Gastroesophageal sphincter (tissue), 4 donors: ENCODE measurements at regions not wholly inside any gene's neighbourhood (a gene's known extent, or its start where the extent isn't known, plus 50 kb on each side); places are given as distances from the start of the nearest gene placed in this dataset.

Source experiments
- ATAC-seq: fragments of 150-250 bp; one replicate; pipeline ENCODE4 v1.9.1; 2016; ENCODE audit warnings: mild to moderate bottlenecking, moderate library complexity
- H3K27ac ChIP-seq, 4 donors: fragments of 200-600 bp; sonication (generic) in 3 of 4; 1 replicate in 3 of 4; 2 replicates in 1 of 4; pipeline ENCODE4 v1.5.1; 2016 to 2019
- H3K27me3 ChIP-seq: fragments of 200-600 bp; sonication (generic); one replicate; pipeline ENCODE4 v1.5.1; 2019
- H3K36me3 ChIP-seq, 2 donors: fragments of 200-600 bp; sonication (generic); one replicate each; pipeline ENCODE4 v1.5.1; 2019; ENCODE audit warnings: control low read depth in 1 of 2
- H3K4me1 ChIP-seq, 3 donors: fragments of 200-600 bp; sonication (generic); 1 replicate in 2 of 3; 2 replicates in 1 of 3; pipeline ENCODE4 v1.5.1; 2016 to 2019; ENCODE audit warnings: control low read depth in 2 of 3
- H3K4me3 ChIP-seq, 2 donors: fragments of 200-600 bp; sonication (generic); one replicate each; pipeline ENCODE4 v1.5.1; 2019; ENCODE audit warnings: mild to moderate bottlenecking in 1 of 2, moderate library complexity in 1 of 2
- H3K9me3 ChIP-seq, 3 donors: fragments of 200-600 bp; sonication (generic); one replicate each; pipeline ENCODE4 v1.5.1; 2017 to 2019; ENCODE audit warnings: control low read depth in 2 of 3
- EP300 ChIP-seq: sonication (generic); formaldehyde crosslinking; IDR thresholded peaks from one replicate; pipeline ENCODE4 v1.6.1; 2017; ENCODE audit warnings: antibody characterized with exemption, mild to moderate bottlenecking
- POLR2A ChIP-seq, 2 donors: fragments of 450-650 bp; IDR thresholded peaks; one replicate each; pipeline ENCODE4 v1.6.1; 2017; ENCODE audit warnings: antibody characterized with exemption in 2 of 2, mild to moderate bottlenecking in 2 of 2, moderate library complexity in 1 of 2
- POLR2AphosphoS5 ChIP-seq: sonication (generic); formaldehyde crosslinking; IDR thresholded peaks from one replicate; pipeline ENCODE4 v1.6.1; 2017; ENCODE audit warnings: antibody characterized with exemption
- WGBS, 2 donors: methylation state at CpG; one replicate each; pipeline ENCODE4 v1.1.5; 2018; ENCODE audit warnings: low coverage in 1 of 2; 5-methylcytosine and 5-hydroxymethylcytosine counted together
- small RNA-seq, 4 donors: library from RNA; depleted of rRNA; stranded (forward); fragments of <200 nt; gene quantifications; one replicate each; pipeline ENCODE3, GENCODE V24; 2016
- TF ChIP-seq, protein P1 (sequence below), 4 experiments: fragments of 200-600 bp in 2 of 4; fragments of 450-650 bp in 2 of 4; sonication (generic) in 1 of 4; IDR thresholded peaks; one replicate each; pipeline ENCODE4 v1.5.1; 2017 to 2019; ENCODE audit warnings: antibody characterized with exemption in 4 of 4, mild to moderate bottlenecking in 2 of 4, moderate library complexity in 2 of 4

- no peaks in the 10 kb centered on the region for H3K9me3 ChIP-seq
- no peaks in the 10 kb centered on the region for H3K36me3 ChIP-seq
- H3K4me3 ChIP-seq, result no peak overlapping the region
- H3K27ac ChIP-seq, result no peak overlapping the region
- no peak for ATAC-seq
- 60 to 65% methylated on average over 2 to 3 of the region's 3 CpGs for WGBS, 2 donors
- peaks cover 0 to 5% (median 4%) of the 10 kb centered on the region in 3 donors for H3K4me1 ChIP-seq
- no peaks in the 10 kb centered on the region for H3K27me3 ChIP-seq
- TF ChIP-seq EP300 (no peak), POLR2AphosphoS5 (no peak), POLR2A (IDR thresholded peaks at IDR 0.05) (no peak)
- TF ChIP-seq, protein P1, sequence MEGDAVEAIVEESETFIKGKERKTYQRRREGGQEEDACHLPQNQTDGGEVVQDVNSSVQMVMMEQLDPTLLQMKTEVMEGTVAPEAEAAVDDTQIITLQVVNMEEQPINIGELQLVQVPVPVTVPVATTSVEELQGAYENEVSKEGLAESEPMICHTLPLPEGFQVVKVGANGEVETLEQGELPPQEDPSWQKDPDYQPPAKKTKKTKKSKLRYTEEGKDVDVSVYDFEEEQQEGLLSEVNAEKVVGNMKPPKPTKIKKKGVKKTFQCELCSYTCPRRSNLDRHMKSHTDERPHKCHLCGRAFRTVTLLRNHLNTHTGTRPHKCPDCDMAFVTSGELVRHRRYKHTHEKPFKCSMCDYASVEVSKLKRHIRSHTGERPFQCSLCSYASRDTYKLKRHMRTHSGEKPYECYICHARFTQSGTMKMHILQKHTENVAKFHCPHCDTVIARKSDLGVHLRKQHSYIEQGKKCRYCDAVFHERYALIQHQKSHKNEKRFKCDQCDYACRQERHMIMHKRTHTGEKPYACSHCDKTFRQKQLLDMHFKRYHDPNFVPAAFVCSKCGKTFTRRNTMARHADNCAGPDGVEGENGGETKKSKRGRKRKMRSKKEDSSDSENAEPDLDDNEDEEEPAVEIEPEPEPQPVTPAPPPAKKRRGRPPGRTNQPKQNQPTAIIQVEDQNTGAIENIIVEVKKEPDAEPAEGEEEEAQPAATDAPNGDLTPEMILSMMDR (IDR thresholded peaks at IDR 0.05), result no peak
Observed at GRCh38 chr2:80703532-80703931, 399.0 kb upstream of the LRRTM1 start.

DNA sequence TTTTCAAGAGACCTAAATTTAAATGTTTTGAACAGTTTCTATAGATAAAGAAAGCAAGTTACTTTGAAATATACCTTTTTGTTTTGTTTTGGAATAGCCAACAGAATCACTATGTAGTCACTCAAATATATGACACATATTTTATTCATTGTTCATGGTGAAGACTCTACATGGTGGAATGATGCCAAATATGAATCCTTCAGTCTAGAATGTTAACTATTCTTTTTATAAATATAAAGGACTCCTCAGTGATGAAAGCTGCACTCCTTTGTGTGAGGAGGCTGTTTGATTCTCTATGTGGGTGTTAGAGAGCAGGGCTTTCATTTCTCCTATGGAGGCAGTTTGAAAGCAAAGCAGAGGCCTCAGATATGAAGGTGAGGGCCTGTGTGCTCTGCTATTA, 396.4 kb upstream of the LRRTM1 start:
- TF ChIP-seq, protein P1 (IDR thresholded peaks at IDR 0.05), result no peak
- TF ChIP-seq POLR2A (IDR thresholded peaks at IDR 0.05), result no peak
- no peak for TF ChIP-seq EP300
- no peak for TF ChIP-seq POLR2AphosphoS5
- Histone ChIP-seq H3K27ac (no peak overlapping the region), H3K9me3 (no peaks in the 10 kb centered on the region), H3K4me3 (no peak overlapping the region), H3K36me3 (no peaks in the 10 kb centered on the region), H3K27me3 (no peaks in the 10 kb centered on the region), H3K4me1 (peaks cover 0 to 5% (median 0%) of the 10 kb centered on the region in 3 donors)
- no peak for ATAC-seq

Small RNA genes in the stretch of these regions (small RNA-seq; reads per million reads assigned to genes)
- gene AC013262.1, result 0 reads per million in 4 donors
- 0 reads per million in 4 donors for gene AC138623.1
- 0 reads per million in 4 donors for gene RF00019
- gene RN7SL201P, result 0 reads per million in 4 donors
- gene RNA5SP99, result 0.27 to 2.7 (median 0.87) reads per million in 4 donors
- 0 reads per million in 4 donors for gene RNU6-1312P
- gene RNU6-685P, result 0 reads per million in 4 donors
- gene RPL37P10, result 0 reads per million in 4 donors
